ENCODE measurements at regions not wholly inside any gene's neighbourhood (a gene's known extent, or its start where the extent isn't known, plus 50 kb on each side); places are given as distances from the start of the nearest gene placed in this dataset.
"Not testable (repeated sequence)": the region's sequence is repeated elsewhere in the genome, so short reads cannot be mapped to it uniquely, and the experiment has no call there.

GRCh38 chr1:95753382-95754016 lies 519.5 kb downstream of the RWDD3 start:
- DNase-seq (ENCODE audit: low read depth, low spot score), result no peak

- no peak for DNase-seq (ENCODE audit: low read depth, low spot score)
Measured at GRCh38 chr1:95754412-95754811, 520.4 kb downstream of the RWDD3 start.

GRCh38 chr1:95766036-95766435 lies 532.0 kb downstream of the RWDD3 start:
- DNase-seq (ENCODE audit: low read depth, low spot score), result no peak

- DNase-seq (ENCODE audit: low read depth, low spot score), result no peak
Measured at GRCh38 chr1:95770581-95770980, 536.6 kb downstream of the RWDD3 start.

- no peak for DNase-seq (ENCODE audit: low read depth, low spot score)
Measured at GRCh38 chr1:95778217-95778616, 544.2 kb downstream of the RWDD3 start.

GRCh38 chr1:95780836-95781235 lies 546.8 kb downstream of the RWDD3 start:
- DNase-seq (ENCODE audit: low read depth, low spot score), result no peak

- no peak for DNase-seq (ENCODE audit: low read depth, low spot score)
Measured at GRCh38 chr1:95790136-95790535, 556.1 kb downstream of the RWDD3 start.

GRCh38 chr1:95793893-95794292 lies 559.9 kb downstream of the RWDD3 start:
- DNase-seq (ENCODE audit: low read depth, low spot score), result peak; percentile 26

GRCh38 chr1:95797761-95798160 lies 563.8 kb downstream of the RWDD3 start:
- not testable (repeated sequence) for DNase-seq (ENCODE audit: low read depth, low spot score)

GRCh38 chr1:95806171-95806570 lies 572.2 kb downstream of the RWDD3 start:
- no peak for DNase-seq (ENCODE audit: low read depth, low spot score)

GRCh38 chr1:95809391-95809790 lies 575.4 kb downstream of the RWDD3 start:
- no peak for DNase-seq (ENCODE audit: low read depth, low spot score)

- DNase-seq (ENCODE audit: low read depth, low spot score), result no peak
Measured at GRCh38 chr1:95815511-95815910, 581.5 kb downstream of the RWDD3 start.

GRCh38 chr1:95829556-95829955 lies 595.5 kb downstream of the RWDD3 start:
- no peak for DNase-seq (ENCODE audit: low read depth, low spot score)

GRCh38 chr1:95832370-95832769 lies 598.4 kb downstream of the RWDD3 start:
- DNase-seq (ENCODE audit: low read depth, low spot score), result no peak

- DNase-seq (ENCODE audit: low read depth, low spot score), result no peak
Measured at GRCh38 chr1:95849439-95849838, 615.4 kb downstream of the RWDD3 start.

- DNase-seq (ENCODE audit: low read depth, low spot score), result no peak
Measured at GRCh38 chr1:95850165-95850649, 616.2 kb downstream of the RWDD3 start.

GRCh38 chr1:95850763-95851162 lies 616.8 kb downstream of the RWDD3 start:
- DNase-seq (ENCODE audit: low read depth, low spot score), result no peak

GRCh38 chr1:95852483-95853070 lies 618.6 kb downstream of the RWDD3 start:
- DNase-seq (ENCODE audit: low read depth, low spot score), result no peak

GRCh38 chr1:95854457-95854856 lies 620.4 kb downstream of the RWDD3 start:
- DNase-seq (ENCODE audit: low read depth, low spot score), result no peak

- DNase-seq (ENCODE audit: low read depth, low spot score), result no peak
Measured at GRCh38 chr1:95863086-95863485, 629.1 kb downstream of the RWDD3 start.

- DNase-seq (ENCODE audit: low read depth, low spot score), result no peak
Measured at GRCh38 chr1:95865769-95866168, 631.8 kb downstream of the RWDD3 start.

GRCh38 chr1:95876276-95876675 lies 642.3 kb downstream of the RWDD3 start:
- DNase-seq (ENCODE audit: low read depth, low spot score), result no peak

- no peak for DNase-seq (ENCODE audit: low read depth, low spot score)
Measured at GRCh38 chr1:95879498-95880050, 645.6 kb downstream of the RWDD3 start.

Measured in ELF-1 (cell line).